ENCODE measurements at regions not wholly inside any gene's neighbourhood (a gene's known extent, or its start where the extent isn't known, plus 50 kb on each side); places are given as distances from the start of the nearest gene placed in this dataset.

- TF ChIP-seq EZH2phosphoT487 (IDR thresholded peaks at IDR 0.05; ENCODE audit: borderline replicate concordance, low read length), result no peak
- TF ChIP-seq CTCF (conservative IDR thresholded peaks at IDR 0.05; ENCODE audit: low read depth, low read length), result no peak
- TF ChIP-seq EZH2 (IDR thresholded peaks at IDR 0.05; ENCODE audit: low read length, unreplicated experiment), result no peak
These were observed 124.9 kb downstream of the RBFOX3 start for GRCh38 chr17:79485991-79486390.
